ENCODE measurements at regions not wholly inside any gene's neighbourhood (a gene's known extent, or its start where the extent isn't known, plus 50 kb on each side); places are given as distances from the start of the nearest gene placed in this dataset.

- TF ChIP-seq GATA2 (IDR thresholded peaks at IDR 0.05; ENCODE audit: low read depth, low read length) (no peak), GATA3 (IDR thresholded peaks at IDR 0.05; ENCODE audit: low read depth, low read length) (no peak)
Measured at GRCh38 chr18:1392865-1393734, 488.4 kb downstream of the ADCYAP1 start.
